GM12878 (cell line): ENCODE measurements at regions not wholly inside any gene's neighbourhood (a gene's known extent, or its start where the extent isn't known, plus 50 kb on each side); places are given as distances from the start of the nearest gene placed in this dataset.

Source experiments
- ASH2L ChIP-seq: fragments of 300-600, 200-600 bp; sonication (generic); IDR thresholded peaks from 2 replicates; pipeline ENCODE4 v1.6.1; 2017; ENCODE audit warnings: low read depth, mild to moderate bottlenecking, borderline replicate concordance
- DPF2 ChIP-seq: fragments of 450-650 bp; IDR thresholded peaks from 2 replicates; pipeline ENCODE4 v1.6.1; 2017; ENCODE audit warnings: mild to moderate bottlenecking
- IRF4 ChIP-seq: IDR thresholded peaks from 2 replicates; pipeline ENCODE4 v1.6.1; 2011; ENCODE audit warnings: low read depth, low read length
- POLR2AphosphoS5 ChIP-seq: IDR thresholded peaks from 2 replicates; pipeline ENCODE4 v1.6.1; 2011; ENCODE audit warnings: mild to moderate bottlenecking, low read length, inconsistent platforms
- STAT1 ChIP-seq: fragments of 450-650 bp; conservative IDR thresholded peaks from 2 replicates; pipeline ENCODE4 v1.6.1; 2014; ENCODE audit warnings: antibody characterized with exemption, mild to moderate bottlenecking
- TAF1 ChIP-seq: IDR thresholded peaks from 2 replicates; pipeline ENCODE4 v1.6.1; 2011; ENCODE audit warnings: mild to moderate bottlenecking, low read depth, low read length, borderline replicate concordance
- ZZZ3 ChIP-seq: IDR thresholded peaks from 2 replicates; pipeline ENCODE4 v1.6.1; 2011; ENCODE audit warnings: low read depth; ENCODE audit not compliant: control insufficient read depth, insufficient read length
- TF ChIP-seq, protein P1 (sequence below): fragments of 450-650 bp; IDR thresholded peaks from 2 replicates; pipeline ENCODE4 v1.6.1; 2016; ENCODE audit warnings: mild to moderate bottlenecking
- TF ChIP-seq, protein P2 (sequence below): IDR thresholded peaks from 2 replicates; pipeline ENCODE4 v1.6.1; 2012; ENCODE audit warnings: low read depth, low read length, improper control_type of control experiment
- TF ChIP-seq, protein P3 (sequence below): fragments of 450-650 bp; IDR thresholded peaks from 2 replicates; pipeline ENCODE4 v1.6.1; 2016; ENCODE audit warnings: mild to moderate bottlenecking
- TF ChIP-seq, protein P4 (sequence below): fragments of 150-350 bp; IDR thresholded peaks from 2 replicates; pipeline ENCODE4 v1.6.1; 2014; ENCODE audit warnings: mild to moderate bottlenecking, low read depth, low read length
- TF ChIP-seq, protein P5 (sequence below): fragments of 450-650 bp; formaldehyde crosslinking; IDR thresholded peaks from 2 replicates; pipeline ENCODE4 v1.4.0; 2022; ENCODE audit warnings: mild to moderate bottlenecking, moderate library complexity
- TF ChIP-seq, protein P6 (sequence below): fragments of 450-650 bp; IDR thresholded peaks from 2 replicates; pipeline ENCODE4 v1.6.1; 2017; ENCODE audit warnings: mild to moderate bottlenecking, moderate library complexity
- TF ChIP-seq, protein P7 (sequence below): fragments of 150-350 bp; IDR thresholded peaks from 2 replicates; pipeline ENCODE4 v1.6.1; 2016; ENCODE audit warnings: low read depth, low read length

DNA sequence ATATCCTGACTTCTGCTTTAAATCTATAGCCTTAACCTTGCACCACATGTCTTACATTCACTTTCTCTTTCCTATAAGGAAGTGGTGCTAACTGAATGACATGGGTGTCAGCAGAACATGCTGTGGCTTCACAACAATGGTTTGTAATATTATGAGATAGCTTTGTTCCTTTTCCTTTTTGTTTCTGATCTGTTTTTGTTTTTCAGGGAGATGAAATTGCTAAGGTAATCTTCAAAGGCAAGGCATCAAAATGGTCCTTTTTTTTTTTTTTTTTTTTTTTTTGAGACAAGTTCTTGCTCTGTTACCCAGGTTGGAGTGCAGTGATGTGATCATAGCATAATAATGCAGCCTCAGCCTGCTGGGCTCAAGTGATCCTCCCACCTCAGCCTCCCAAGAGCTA lies 53.6 kb upstream of the RANBP6 start (continued):
- TF ChIP-seq, protein P1, sequence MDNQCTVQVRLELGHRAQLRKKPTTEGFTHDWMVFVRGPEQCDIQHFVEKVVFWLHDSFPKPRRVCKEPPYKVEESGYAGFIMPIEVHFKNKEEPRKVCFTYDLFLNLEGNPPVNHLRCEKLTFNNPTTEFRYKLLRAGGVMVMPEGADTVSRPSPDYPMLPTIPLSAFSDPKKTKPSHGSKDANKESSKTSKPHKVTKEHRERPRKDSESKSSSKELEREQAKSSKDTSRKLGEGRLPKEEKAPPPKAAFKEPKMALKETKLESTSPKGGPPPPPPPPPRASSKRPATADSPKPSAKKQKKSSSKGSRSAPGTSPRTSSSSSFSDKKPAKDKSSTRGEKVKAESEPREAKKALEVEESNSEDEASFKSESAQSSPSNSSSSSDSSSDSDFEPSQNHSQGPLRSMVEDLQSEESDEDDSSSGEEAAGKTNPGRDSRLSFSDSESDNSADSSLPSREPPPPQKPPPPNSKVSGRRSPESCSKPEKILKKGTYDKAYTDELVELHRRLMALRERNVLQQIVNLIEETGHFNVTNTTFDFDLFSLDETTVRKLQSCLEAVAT, result peak; percentile 82
- TF ChIP-seq POLR2AphosphoS5 (no peak), IRF4 (no peak), DPF2 (no peak), TAF1 (no peak), ASH2L (no peak; the same call in 1 of the 2 replicates), STAT1 (no peak), ZZZ3 (no peak)
- TF ChIP-seq, protein P2, sequence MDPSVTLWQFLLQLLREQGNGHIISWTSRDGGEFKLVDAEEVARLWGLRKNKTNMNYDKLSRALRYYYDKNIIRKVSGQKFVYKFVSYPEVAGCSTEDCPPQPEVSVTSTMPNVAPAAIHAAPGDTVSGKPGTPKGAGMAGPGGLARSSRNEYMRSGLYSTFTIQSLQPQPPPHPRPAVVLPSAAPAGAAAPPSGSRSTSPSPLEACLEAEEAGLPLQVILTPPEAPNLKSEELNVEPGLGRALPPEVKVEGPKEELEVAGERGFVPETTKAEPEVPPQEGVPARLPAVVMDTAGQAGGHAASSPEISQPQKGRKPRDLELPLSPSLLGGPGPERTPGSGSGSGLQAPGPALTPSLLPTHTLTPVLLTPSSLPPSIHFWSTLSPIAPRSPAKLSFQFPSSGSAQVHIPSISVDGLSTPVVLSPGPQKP, result no peak
- TF ChIP-seq, protein P3, sequence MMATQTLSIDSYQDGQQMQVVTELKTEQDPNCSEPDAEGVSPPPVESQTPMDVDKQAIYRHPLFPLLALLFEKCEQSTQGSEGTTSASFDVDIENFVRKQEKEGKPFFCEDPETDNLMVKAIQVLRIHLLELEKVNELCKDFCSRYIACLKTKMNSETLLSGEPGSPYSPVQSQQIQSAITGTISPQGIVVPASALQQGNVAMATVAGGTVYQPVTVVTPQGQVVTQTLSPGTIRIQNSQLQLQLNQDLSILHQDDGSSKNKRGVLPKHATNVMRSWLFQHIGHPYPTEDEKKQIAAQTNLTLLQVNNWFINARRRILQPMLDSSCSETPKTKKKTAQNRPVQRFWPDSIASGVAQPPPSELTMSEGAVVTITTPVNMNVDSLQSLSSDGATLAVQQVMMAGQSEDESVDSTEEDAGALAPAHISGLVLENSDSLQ, result peak; percentile 89
- TF ChIP-seq, protein P4, sequence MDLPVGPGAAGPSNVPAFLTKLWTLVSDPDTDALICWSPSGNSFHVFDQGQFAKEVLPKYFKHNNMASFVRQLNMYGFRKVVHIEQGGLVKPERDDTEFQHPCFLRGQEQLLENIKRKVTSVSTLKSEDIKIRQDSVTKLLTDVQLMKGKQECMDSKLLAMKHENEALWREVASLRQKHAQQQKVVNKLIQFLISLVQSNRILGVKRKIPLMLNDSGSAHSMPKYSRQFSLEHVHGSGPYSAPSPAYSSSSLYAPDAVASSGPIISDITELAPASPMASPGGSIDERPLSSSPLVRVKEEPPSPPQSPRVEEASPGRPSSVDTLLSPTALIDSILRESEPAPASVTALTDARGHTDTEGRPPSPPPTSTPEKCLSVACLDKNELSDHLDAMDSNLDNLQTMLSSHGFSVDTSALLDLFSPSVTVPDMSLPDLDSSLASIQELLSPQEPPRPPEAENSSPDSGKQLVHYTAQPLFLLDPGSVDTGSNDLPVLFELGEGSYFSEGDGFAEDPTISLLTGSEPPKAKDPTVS, result no peak
- TF ChIP-seq, protein P5, sequence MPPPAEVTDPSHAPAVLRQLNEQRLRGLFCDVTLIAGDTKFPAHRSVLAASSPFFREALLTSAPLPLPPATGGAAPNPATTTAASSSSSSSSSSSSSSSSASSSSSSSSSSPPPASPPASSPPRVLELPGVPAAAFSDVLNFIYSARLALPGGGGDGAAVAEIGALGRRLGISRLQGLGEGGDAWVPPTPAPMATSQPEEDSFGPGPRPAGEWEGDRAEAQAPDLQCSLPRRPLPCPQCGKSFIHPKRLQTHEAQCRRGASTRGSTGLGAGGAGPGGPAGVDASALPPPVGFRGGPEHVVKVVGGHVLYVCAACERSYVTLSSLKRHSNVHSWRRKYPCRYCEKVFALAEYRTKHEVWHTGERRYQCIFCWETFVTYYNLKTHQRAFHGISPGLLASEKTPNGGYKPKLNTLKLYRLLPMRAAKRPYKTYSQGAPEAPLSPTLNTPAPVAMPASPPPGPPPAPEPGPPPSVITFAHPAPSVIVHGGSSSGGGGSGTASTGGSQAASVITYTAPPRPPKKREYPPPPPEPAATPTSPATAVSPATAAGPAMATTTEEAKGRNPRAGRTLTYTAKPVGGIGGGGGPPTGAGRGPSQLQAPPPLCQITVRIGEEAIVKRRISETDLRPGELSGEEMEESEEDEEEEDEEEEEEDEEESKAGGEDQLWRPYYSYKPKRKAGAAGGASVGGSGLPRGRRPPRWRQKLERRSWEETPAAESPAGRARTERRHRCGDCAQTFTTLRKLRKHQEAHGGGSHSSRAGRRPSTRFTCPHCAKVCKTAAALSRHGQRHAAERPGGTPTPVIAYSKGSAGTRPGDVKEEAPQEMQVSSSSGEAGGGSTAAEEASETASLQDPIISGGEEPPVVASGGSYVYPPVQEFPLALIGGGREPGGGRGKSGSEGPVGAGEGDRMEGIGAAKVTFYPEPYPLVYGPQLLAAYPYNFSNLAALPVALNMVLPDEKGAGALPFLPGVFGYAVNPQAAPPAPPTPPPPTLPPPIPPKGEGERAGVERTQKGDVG (CRISPR knock-in tag), result no peak
- TF ChIP-seq, protein P6, sequence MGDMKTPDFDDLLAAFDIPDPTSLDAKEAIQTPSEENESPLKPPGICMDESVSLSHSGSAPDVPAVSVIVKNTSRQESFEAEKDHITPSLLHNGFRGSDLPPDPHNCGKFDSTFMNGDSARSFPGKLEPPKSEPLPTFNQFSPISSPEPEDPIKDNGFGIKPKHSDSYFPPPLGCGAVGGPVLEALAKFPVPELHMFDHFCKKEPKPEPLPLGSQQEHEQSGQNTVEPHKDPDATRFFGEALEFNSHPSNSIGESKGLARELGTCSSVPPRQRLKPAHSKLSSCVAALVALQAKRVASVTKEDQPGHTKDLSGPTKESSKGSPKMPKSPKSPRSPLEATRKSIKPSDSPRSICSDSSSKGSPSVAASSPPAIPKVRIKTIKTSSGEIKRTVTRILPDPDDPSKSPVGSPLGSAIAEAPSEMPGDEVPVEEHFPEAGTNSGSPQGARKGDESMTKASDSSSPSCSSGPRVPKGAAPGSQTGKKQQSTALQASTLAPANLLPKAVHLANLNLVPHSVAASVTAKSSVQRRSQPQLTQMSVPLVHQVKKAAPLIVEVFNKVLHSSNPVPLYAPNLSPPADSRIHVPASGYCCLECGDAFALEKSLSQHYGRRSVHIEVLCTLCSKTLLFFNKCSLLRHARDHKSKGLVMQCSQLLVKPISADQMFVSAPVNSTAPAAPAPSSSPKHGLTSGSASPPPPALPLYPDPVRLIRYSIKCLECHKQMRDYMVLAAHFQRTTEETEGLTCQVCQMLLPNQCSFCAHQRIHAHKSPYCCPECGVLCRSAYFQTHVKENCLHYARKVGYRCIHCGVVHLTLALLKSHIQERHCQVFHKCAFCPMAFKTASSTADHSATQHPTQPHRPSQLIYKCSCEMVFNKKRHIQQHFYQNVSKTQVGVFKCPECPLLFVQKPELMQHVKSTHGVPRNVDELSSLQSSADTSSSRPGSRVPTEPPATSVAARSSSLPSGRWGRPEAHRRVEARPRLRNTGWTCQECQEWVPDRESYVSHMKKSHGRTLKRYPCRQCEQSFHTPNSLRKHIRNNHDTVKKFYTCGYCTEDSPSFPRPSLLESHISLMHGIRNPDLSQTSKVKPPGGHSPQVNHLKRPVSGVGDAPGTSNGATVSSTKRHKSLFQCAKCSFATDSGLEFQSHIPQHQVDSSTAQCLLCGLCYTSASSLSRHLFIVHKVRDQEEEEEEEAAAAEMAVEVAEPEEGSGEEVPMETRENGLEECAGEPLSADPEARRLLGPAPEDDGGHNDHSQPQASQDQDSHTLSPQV, result 0 out of 2 replicates have a peak, but pooled peaks have one; percentile 15
- TF ChIP-seq, protein P7, sequence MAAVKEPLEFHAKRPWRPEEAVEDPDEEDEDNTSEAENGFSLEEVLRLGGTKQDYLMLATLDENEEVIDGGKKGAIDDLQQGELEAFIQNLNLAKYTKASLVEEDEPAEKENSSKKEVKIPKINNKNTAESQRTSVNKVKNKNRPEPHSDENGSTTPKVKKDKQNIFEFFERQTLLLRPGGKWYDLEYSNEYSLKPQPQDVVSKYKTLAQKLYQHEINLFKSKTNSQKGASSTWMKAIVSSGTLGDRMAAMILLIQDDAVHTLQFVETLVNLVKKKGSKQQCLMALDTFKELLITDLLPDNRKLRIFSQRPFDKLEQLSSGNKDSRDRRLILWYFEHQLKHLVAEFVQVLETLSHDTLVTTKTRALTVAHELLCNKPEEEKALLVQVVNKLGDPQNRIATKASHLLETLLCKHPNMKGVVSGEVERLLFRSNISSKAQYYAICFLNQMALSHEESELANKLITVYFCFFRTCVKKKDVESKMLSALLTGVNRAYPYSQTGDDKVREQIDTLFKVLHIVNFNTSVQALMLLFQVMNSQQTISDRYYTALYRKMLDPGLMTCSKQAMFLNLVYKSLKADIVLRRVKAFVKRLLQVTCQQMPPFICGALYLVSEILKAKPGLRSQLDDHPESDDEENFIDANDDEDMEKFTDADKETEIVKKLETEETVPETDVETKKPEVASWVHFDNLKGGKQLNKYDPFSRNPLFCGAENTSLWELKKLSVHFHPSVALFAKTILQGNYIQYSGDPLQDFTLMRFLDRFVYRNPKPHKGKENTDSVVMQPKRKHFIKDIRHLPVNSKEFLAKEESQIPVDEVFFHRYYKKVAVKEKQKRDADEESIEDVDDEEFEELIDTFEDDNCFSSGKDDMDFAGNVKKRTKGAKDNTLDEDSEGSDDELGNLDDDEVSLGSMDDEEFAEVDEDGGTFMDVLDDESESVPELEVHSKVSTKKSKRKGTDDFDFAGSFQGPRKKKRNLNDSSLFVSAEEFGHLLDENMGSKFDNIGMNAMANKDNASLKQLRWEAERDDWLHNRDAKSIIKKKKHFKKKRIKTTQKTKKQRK, result no peak
